GM12892 (cell line): ENCODE measurements at regions not wholly inside any gene's neighbourhood (a gene's known extent, or its start where the extent isn't known, plus 50 kb on each side); places are given as distances from the start of the nearest gene placed in this dataset.

Source experiments
- DNase-seq: peaks from one replicate; pipeline ENCODE4 v3.0.0; 2011; ENCODE audit not compliant: insufficient read length
- FAIRE-seq: peaks from 2 replicates; lab custom pipeline; 2011; peaks lifted over from hg19 to GRCh38; lab: Jason Lieb, UNC
- POLR2A ChIP-seq: IDR thresholded peaks from 2 replicates; pipeline ENCODE4 v1.6.1; 2011; ENCODE audit warnings: low read depth, low read length, control low read depth
- POLR2AphosphoS5 ChIP-seq: IDR thresholded peaks from 2 replicates; pipeline ENCODE4 v1.6.1; 2011; ENCODE audit warnings: low read depth, low read length, control low read depth
- TAF1 ChIP-seq: IDR thresholded peaks from 2 replicates; pipeline ENCODE4 v1.6.1; 2011; ENCODE audit warnings: low read depth, mild to moderate bottlenecking, control low read depth, low read length, borderline replicate concordance

- peak; percentile 91 for FAIRE-seq
- peak; percentile 63 for DNase-seq
- TF ChIP-seq TAF1 (no peak), POLR2A (no peak), POLR2AphosphoS5 (no peak)
Measured at GRCh38 chr15:31870328-31871165, 159.8 kb upstream of the CHRNA7 start, which contains the start of gene OTUD7A. Gene OTUD7A (minus strand): TSS chr15:31870673.

DNA sequence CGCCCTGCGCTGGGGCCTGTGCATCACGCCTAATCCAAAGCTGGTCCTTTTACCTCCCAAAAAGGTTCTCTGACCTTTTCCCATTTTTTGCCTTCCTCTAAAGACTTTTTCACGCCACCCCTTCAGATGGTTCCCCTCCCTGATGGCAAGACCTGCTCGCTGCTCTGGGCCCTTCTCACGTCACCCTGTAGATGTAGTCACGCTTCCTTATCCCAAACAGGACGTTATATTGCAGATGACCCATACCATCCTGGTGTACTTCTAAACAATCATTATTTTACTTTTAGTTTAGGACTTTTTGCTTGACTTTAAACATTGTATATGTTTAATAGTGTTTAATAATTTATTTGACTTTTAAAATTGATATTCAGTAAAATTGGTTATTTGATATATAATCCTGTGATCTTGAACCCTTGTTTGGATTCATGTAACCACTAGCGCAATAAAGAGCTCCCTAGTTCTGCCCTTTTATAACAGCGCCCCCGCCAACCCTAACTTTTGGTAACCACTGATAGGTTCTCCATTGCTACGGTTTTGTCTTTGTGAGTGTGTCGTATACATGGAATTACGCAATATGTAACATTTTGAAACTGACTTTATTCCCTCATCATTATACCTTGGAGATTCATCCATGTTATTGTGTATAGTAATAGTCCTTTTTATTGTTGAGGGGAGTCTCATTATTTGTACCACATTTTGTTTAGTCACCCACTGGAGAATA lies 159.0 kb upstream of the CHRNA7 start:
- FAIRE-seq (no peak), DNase-seq (no peak)
- no peak for TF ChIP-seq TAF1
- no peak for TF ChIP-seq POLR2AphosphoS5
- no peak for TF ChIP-seq POLR2A

DNA sequence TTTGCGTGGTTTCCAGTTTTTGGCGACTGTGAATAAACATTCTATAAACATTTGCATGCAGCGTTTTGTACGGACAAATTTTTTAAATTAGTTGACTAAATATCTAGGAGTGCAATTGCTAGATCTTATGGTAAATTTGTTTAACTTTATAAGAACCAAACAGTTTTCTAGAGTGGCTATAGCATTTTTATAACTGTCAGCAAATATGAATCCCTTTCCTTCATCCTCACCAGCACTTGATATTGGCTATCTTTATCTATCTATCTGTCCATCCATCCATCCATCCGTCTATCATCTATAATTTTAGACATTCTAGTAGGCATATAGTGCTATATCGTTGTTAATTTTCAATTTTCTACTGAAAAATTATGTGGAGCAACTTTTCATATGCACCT lies 158.4 kb upstream of the CHRNA7 start:
- no peak for TF ChIP-seq POLR2AphosphoS5
- no peak for TF ChIP-seq POLR2A
- TF ChIP-seq TAF1, result no peak
- FAIRE-seq, result no peak
- no peak for DNase-seq

- DNase-seq, result no peak
- TF ChIP-seq POLR2A (no peak), POLR2AphosphoS5 (no peak), TAF1 (no peak)
- no peak for FAIRE-seq
Measured at GRCh38 chr15:31887246-31887645, 143.1 kb upstream of the CHRNA7 start.

DNA sequence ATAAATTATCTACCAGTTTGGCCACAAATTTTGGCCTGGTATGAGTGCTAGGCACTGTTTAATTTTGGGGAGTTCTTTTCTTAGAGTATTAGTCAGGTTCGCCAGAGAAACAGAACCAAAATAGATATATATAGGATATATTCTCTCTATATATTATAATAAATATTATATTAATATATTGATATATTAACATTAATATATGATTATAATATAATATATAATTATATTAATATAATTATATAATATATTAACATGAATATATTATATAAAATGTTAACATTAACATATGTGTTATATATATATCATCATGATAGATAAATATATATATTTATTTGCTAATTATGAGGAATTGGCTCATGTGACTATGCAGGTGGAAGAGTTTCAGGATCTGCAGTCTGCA lies 137.8 kb upstream of the CHRNA7 start:
- no peak for DNase-seq
- no peak for TF ChIP-seq POLR2A
- TF ChIP-seq TAF1, result no peak
- no peak for TF ChIP-seq POLR2AphosphoS5
- no peak for FAIRE-seq

GRCh38 chr15:31893780-31894179 lies 136.5 kb upstream of the CHRNA7 start:
- no peak for FAIRE-seq
- TF ChIP-seq POLR2AphosphoS5 (no peak), POLR2A (no peak), TAF1 (no peak)

GRCh38 chr15:31897746-31898145 lies 132.6 kb upstream of the CHRNA7 start:
- no peak for TF ChIP-seq POLR2AphosphoS5
- TF ChIP-seq POLR2A, result no peak
- no peak for TF ChIP-seq TAF1
- no peak for DNase-seq
- FAIRE-seq, result no peak

More at GRCh38 chr15:31893780-31894179, 136.5 kb upstream of the CHRNA7 start:
- no peak for DNase-seq

GRCh38 chr15:31901501-31901900 lies 128.8 kb upstream of the CHRNA7 start:
- DNase-seq, result no peak
- TF ChIP-seq TAF1 (no peak), POLR2A (no peak), POLR2AphosphoS5 (no peak)
- no peak for FAIRE-seq

- TF ChIP-seq TAF1, result no peak
- no peak for TF ChIP-seq POLR2AphosphoS5
- no peak for TF ChIP-seq POLR2A
- FAIRE-seq (no peak), DNase-seq (no peak)
Measured at GRCh38 chr15:31905054-31905453, 125.3 kb upstream of the CHRNA7 start.

- TF ChIP-seq TAF1 (no peak), POLR2A (no peak), POLR2AphosphoS5 (no peak)
- no peak for FAIRE-seq
- no peak for DNase-seq
Measured at GRCh38 chr15:31925541-31925940, 104.8 kb upstream of the CHRNA7 start.

DNA sequence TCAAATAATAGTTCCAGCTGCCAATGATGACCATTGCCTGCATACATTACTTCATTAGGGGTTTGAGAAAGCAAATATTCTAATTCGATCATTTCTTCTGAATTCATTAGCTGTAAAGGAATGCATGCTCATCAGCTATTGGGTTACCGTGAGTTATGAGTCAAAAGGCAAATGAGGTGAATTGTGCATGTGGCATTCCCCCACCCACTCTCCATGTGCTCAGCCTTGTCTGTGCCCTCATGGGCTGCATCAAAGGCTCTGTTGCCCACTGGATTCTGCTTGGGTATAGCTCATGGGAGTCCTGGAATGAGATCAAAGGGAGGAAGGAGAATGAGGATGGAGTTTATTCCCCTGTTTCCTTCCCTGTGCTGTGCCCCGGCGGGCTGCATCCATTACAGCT lies 99.3 kb upstream of the CHRNA7 start:
- TF ChIP-seq TAF1 (no peak), POLR2A (no peak), POLR2AphosphoS5 (no peak)
- DNase-seq (no peak), FAIRE-seq (no peak)

DNA sequence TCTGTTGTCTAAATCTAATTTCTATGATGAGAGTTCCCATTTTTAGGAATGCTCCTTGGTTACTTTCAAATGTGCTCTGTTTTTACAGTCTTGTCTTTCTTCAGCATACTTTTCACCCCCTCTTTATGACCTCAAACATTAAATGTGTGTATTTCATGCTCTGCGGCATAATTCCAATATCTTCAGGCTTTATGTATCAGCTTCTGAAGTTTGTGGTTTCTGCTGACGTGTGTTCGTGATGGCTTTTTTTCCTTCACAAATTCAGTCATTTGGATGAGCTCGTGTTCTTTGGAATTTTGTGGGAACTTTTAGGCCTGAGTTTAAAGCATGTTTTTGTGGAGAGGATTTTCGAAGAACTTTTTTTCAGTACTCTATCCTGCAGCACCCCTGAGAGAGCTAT lies 97.7 kb upstream of the CHRNA7 start:
- DNase-seq (no peak), FAIRE-seq (no peak)
- no peak for TF ChIP-seq TAF1
- no peak for TF ChIP-seq POLR2AphosphoS5
- TF ChIP-seq POLR2A, result no peak
